Stimulated activated CD4-positive, alpha-beta T cell treated with anti-CD3 and anti-CD28 coated beads, Interleukin-4, amount 100 ng/mL, for 4 hours (primary cell): ENCODE measurements at regions not wholly inside any gene's neighbourhood (a gene's known extent, or its start where the extent isn't known, plus 50 kb on each side); places are given as distances from the start of the nearest gene placed in this dataset.
A peak's percentile ranks its signal among the peaks of the same experiment; 100 is the strongest.

Experiments used
- DNase-seq, 2 experiments: peaks; one replicate each; pipeline ENCODE4 v3.0.0-alpha.2; 2020

DNA sequence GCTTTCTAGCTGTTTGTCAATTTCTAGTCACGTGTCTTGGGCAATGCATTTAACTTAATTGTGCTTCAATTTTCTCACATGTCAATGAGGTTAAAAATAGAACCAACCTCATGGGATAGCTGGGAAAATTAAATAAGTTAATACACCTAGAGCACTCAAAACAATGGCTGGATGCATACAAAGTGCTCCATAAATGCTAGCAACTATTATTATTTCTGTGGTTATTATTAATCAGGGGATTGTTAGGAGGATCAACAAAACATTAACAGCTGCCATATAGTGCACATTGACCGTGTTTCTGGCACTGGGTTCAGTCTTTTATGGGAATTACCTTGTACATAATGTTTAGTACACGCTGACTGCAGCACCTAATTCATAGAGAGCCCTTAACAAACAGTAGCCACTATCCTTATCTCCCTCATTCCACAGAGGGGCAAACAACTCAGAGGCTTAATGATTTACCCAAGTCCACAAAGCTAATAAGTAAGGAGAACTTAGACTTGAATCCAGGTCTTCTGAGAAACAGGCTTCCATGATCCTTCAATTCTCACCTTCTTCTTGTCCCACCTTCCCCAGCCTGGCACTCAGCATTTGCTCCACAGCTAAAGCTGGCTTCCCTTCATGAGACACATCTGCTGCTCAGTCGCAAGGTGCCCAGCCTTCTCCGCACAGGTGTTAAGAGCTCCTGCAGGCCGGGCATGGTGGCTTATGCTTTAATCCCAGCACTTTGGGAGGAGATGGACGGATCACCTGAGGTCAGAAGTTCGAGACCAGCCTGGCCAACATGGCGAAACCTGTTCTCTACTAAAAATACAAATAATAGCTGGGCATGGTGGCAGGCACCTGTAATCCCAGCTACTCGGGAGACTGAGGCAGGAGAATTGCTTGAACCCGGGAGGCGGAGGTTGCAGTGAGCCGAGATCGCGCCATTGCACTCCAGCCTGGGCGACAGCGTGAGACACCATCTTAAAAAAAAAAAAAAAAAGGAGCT is 137.4 kb upstream of the ABCA1 start:
- DNase-seq, result no peak

GRCh38 chr9:105066275-105066865 is 138.4 kb upstream of the ABCA1 start:
- DNase-seq, result no peak

DNA sequence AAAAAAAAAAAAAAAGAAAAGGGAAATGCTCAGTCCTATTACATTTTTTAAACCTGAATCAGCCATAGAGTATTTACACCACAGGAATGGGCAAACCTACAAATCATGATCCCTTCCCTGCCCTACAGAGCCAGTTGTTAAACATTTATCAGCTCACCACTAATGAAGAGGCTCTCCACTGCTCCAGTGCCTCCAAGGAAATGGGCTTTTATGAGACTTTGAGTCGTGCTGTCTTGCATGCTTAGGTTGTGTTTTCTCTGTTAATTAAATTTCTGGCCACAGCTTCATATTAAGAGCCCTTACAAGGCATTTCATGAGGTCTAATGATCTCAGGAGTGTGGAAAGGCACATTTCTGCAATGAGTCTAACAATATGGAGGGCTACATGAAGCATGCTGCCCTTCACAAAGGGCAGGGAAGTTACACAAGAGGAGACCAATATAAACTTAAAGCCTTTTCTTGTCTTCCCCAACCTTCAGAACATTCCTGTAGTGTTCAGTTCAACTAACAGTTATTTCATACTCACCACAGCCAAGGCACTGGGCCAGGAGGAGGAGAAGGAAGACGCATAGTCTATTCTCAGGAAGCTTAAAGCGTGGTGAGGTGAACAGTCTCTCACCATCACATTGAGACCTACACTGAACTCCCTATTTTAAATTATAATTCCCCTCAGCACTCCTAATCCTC is 140.1 kb upstream of the ABCA1 start:
- no peak for DNase-seq

- no peak for DNase-seq
These were observed 141.3 kb upstream of the ABCA1 start for GRCh38 chr9:105069285-105069684.

GRCh38 chr9:105069696-105070095 is 141.7 kb upstream of the ABCA1 start:
- no peak for DNase-seq

DNA sequence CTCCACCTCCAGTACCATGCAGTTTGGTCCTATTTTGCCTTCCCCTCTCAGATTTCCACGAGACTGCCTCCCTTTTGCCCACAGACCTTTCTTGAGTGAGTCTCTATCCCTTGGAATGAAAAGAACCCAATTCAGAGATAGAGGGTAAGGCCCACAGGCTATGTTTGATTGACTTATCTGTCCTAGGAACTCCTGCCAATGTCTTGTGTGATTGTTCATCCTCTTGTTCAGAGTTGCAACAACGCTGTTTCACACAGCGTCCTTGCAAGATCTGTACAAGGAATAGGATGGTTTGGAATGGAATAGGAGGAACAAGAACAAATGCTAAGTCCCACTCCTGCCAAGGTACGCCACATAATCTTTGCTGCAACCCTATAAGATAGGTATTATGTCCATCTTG is 142.2 kb upstream of the ABCA1 start:
- no peak for DNase-seq

- no peak for DNase-seq
These were observed 144.5 kb upstream of the ABCA1 start for GRCh38 chr9:105072476-105072875.

- no peak for DNase-seq
These were observed 145.2 kb upstream of the ABCA1 start for GRCh38 chr9:105073147-105073546.

DNA sequence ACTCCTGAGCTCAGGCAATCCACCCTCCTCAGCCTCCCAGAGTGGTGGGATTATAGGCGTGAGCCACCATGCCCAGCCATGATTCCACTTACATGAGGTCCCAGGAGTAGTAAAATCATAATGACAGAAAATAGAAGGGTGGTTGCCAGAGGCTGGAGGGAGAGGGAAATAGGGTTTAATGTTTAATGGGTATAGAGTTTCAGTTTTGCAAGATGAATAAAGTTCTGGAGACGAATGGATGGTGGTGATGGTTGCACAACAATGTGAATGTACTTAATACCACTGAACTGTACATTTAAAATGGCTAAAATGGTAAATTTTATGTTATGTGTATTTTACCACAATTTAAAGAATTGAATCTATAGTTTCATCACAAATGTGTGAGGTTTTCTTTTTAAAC is 146.5 kb upstream of the ABCA1 start:
- no peak for DNase-seq

GRCh38 chr9:105076729-105077128 is 148.8 kb upstream of the ABCA1 start:
- no peak for DNase-seq

GRCh38 chr9:105079457-105079856 is 151.5 kb upstream of the ABCA1 start:
- DNase-seq, result no peak

GRCh38 chr9:105082843-105083242 is 154.9 kb upstream of the ABCA1 start:
- no peak for DNase-seq

- no peak for DNase-seq
These were observed 155.3 kb upstream of the ABCA1 start for GRCh38 chr9:105083256-105083655.

DNA sequence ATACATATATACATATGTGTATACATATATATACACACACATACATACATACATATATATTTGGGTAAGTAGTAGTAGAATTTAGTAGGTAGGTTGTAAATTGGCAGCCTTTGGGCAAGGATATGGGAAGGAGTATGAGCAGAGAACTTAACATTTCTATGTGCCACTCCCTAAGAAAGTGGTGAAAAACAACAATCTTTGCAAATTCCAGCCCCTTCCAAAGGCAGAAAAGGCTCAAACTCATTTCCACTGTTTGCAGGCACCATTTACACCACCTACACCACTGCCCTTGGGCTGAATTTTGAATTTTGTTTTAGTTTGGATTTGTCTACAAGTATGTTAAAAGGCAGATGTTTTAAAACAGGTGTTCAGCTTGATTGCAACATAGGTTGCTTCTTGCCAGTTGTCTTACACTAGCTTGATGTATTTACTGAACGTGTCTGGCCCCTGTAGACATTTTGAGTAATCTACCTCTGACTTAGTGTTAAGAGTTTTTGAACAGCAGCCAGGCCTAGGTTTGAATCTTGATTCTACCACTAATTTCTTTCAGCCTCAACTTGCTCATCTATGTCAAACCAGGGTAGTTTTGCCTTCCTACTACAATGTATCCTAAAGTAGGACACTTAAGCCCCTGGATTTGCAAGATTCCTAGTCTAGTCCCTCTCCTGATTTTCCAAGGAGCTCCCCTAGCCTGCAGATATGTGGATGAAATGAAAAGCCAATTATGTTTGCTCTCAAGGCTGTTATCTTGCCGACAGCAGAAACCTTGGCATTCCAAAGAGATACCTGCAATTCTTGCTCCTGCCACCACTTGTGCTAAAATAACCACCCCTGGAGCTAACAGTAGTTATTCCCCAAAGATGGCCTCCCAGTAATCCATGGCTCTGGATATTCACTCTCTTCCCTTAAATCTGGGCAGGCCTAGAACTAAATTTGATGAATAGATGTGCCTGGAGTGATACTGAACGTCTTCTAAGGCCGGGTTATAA is 156.2 kb upstream of the SLC44A1 start:
- no peak for DNase-seq

GRCh38 chr9:105089874-105090273 is 154.6 kb upstream of the SLC44A1 start:
- DNase-seq, result no peak

GRCh38 chr9:105091004-105091640 is 153.3 kb upstream of the SLC44A1 start:
- no peak for DNase-seq

DNA sequence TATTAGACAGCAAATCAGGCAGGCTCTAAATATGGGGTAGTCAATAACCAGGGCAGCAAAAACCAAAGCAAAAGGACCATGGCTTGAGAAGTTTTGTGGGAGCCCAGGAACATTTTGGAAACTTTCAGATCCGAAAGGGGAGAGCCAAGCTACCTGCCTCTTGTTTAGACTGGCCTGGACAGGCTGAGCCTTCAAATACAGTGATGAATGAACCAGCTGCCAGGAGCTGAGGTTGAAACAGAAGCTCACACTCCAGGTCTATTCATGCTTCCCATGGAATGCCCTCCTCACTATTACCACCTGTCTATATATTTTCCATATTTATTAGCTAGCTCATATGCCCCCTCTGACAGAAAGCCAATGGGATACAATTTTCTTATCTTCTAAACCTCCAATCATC is 150.8 kb upstream of the SLC44A1 start:
- no peak for DNase-seq

DNA sequence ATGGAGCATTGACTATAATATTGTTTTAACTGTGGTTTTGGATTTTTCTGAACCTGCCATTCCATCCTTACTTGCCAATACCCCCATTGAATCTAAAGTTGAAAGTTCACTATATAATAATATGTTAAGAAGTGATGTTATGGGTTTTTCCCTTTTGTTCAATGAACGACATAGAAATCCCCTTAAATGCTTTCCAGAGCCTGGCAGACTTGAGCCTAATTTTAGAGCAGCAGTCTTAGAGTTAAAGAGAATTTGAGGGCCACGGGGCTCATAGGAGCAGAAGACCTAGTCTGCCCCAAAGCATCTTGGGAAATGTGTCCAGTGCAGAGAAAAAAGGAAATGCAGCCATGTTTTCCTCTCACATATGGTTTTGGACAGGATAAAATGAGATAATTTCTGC is 146.1 kb upstream of the SLC44A1 start:
- no peak for DNase-seq

- no peak for DNase-seq
These were observed 140.7 kb upstream of the SLC44A1 start for GRCh38 chr9:105103776-105104175.

GRCh38 chr9:105114318-105114717 is 130.1 kb upstream of the SLC44A1 start:
- DNase-seq, result no peak

DNA sequence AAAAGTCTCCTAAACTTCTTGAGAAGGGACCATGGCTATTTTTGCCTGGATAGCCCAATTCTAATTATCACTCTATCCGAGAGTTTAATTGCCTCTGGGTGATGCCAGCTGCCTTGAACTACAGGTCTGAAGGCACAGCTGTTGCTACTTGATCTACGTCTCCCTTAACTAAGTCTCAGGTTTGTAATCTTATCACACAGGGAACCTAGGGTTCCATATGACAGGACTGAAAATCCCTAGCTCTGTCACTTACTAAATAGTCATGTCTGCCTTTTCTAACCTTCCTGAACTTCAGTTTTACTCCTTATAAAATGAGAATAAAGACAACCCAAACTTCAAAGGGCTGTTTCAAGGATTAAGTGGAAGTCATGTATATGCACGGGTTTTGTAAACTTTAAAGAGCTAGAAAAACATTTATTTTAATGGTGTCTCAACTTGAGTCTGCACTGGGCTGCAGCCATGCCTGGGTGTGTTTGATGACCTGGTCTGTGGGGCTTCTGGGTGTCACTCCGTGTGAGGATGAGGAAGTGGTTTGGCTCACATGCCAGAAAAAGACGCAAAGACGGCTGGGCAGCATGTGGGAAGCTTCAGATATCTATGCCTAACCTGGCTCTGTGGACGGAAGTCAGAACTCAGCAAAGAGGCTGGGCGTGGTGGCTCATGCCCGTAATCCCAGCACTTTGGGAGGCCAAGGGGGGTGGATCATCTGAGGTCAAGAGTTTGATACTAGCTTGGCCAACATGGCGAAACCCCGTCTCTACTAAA is 129.3 kb upstream of the SLC44A1 start:
- peak in 1 of 2 experiments; percentile 5 for DNase-seq
